Ecto neural progenitor cell (in vitro differentiated cells): ENCODE measurements at regions not wholly inside any gene's neighbourhood (a gene's known extent, or its start where the extent isn't known, plus 50 kb on each side); places are given as distances from the start of the nearest gene placed in this dataset.

ENCODE experiments used
- DNase-seq: peaks from one replicate; pipeline ENCODE4 v3.0.0-alpha.2; 2018; ENCODE audit warnings: low spot score

DNA sequence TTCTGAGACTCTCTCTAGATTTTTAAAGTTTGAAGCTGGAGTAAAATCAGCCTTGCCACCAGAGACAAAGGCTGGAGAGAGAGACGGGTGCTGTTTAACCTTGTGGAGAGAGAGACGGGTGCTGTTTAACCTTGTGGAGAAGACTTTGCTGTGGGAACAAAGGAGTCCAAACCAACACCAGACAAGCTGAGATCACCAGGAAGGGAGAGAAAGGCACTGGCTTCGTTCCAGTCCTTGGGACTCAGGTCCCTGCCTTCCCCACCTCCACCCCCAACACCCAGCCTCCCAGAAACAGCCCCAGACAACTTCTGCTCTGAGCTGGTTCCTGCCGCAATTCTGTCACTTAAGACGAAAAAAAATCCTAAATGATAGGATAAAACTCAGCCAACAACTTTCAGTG, 1389.3 kb downstream of the AACS start:
- DNase-seq, result no peak

DNA sequence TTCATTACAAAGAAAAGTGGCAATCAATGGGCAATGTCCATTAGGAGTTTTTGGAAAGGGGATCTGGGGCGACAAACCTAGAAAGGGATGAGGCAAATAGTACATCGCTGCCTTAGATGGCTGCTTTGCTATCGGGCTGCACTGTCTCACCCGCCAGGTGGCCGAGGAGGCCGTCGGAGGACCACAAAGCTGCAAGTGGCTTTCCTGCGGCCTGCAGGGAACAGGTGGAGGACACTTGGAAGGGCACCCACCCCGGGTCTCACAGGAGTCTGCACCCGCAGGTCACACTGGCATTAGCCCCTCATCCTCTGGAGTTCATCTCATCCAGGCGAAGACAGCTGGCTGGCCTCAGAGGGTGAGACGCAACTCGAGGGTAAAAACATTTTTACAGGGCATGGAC, 1392.5 kb downstream of the AACS start:
- DNase-seq, result no peak

DNA sequence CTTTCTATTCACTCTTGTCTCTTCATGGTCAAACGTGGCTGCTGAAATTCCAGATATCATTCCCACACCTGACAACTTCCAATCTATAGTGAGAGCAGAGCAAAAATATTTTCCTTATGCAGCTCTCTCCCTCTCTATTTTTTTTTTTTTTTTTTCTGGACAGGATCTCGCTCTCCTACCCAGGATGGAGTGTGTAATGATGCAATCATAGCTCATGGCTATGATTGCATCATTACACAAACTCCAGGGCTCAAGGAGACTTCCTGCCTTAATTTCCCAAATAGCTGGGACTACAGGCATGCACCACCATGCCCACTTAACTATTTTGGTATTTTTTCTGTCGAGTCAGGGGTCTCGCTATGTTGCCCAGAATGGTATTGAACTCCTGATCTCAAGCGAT, 1398.9 kb downstream of the AACS start:
- DNase-seq, result no peak

DNA sequence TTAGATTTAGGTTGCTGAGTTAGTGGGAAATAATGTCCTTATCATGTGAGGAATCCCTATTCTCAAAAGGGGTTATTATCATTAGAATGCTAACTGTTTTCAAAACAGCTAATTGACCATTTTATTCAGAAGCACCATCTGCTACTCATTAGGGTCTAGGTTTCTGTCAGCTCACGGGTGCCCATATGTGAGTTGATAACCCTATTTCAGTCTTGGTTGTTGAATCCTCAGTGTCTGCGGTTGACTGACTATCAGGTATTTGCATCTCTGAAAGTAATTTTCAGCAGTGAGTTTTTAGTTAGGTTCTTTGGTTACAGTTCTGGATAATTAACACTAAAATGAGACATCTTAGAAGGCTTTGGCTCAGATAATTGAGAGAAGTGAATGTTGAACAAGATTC, 1404.0 kb downstream of the AACS start:
- no peak for DNase-seq

DNA sequence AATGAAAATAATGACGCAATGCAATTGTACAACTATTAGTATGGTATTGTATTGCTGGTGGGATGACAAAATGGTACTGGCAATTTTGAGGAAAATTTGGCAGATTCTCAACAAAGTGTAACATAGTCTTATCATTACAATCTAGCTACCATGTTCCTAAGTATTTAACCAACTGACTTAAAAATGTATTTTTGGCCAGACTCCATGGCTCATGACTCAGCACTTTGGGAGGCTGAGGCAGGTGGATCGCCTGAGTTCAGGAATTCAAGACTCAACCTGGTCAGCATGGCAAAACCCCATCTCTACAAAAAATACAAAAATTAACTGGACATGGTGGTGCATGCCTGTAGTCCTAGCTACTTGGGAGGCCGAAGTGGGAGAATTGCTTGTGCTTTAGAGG, 1409.5 kb downstream of the AACS start:
- DNase-seq, result no peak

DNA sequence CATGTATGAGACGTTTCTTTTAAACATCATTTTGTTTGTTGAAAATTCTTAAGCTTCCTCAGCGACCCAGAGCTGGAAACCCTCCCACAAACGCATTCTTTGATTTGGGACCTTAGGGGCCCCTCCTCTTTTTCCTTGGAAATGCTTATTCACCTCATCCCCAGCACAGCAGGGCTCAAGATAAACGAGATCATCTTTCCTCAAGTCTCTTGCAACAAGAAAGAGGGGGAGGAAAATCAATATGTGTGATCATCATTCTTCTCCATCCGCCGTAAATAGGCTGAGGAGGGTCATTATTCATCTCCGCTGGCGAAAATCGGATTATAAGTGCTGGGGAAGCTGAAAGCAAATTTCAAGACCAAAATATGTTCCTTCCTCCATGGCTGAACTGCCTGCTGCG, 1415.2 kb downstream of the AACS start:
- DNase-seq, result no peak

DNA sequence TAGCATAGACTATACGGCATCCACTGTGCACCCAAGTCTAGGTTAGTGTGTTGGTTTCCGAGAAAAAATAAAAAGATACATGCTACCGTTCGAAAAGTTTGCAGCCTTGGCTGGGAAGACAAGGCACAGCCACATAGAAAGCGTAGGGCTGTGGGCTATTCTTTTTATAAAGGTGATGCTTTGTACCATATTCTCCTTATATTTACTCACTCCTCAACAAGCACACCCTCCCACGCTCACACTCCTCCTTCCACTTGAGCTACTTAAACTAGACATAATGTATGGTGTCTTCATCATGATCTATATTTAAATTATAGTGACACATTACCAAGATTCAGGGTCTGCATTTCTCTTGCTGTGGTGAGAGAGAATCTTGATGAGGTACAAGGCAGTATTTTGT, 1416.5 kb downstream of the AACS start:
- no peak for DNase-seq

DNA sequence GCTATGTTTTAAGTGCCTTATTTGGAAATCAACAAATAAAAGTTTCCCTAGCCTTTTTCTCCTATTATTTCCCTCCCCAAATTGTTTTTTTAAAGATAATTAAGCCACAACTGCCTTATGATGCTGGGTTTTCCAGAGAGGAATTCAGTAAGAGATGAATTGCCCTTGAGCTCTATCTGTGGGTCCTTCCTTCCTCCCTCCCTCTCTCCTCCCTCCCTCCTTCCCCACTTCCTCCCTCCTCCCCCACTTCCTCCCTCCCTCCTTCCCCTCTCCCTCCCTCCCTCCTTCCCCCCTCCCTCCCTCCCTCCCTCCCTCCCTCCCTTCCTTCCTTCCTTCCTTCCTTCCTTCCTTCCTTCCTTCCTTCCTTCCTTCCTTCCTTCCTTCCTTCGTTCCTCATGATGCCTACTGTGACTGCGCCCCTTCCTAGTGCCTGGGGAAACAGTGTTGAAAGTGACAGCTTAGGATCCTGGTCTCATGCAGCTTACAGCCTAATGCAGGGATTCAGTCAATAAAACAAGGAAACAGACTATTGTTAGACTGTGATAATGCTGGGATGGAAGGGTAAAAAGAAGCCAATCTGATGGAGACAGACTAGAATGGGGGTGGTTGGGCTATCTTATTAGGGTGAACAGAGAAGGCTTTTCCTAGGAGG, 1417.1 kb downstream of the AACS start:
- no peak for DNase-seq

DNA sequence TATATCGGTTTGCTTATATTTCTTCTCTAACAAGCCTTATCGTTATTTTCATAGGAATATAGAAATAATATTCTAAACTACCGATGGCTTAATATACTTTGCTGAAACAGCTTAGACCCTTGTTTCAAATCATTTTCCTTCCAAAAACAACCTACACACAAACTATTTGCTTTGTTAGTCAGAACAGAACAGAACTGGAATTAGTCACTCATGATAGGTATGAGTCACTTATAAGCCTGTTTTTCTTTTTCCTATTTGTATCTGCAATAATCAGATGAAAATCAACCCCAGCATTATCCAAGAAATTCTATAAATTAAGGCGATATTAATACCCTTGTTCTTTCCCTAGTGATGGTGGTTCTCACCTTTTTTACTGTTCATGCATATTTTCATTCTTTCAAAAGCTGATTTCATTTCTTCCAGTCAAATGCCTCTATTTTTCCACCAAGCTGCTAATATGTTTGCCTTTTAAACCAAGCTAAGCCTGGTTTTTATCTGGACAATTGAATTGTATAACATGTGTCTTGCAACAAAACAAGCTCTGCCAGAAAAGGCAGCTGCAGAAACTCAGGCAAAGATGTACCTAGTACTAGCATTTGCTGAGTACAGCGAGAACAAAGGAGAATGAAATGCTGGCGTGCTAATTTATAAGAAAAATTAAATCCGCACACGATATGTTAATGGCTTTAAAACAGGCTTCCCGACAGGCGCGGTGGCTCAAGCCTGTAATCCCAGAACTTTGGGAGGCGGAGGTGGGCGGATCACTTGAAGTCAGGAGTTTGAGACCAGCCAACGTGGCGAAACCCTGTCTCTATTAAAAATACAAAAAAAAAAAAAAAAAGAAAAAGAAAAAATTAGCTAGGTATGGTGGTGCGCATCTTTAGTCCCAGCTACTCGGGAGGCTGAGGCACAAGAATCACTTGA, 1418.2 kb downstream of the AACS start:
- DNase-seq, result no peak

DNA sequence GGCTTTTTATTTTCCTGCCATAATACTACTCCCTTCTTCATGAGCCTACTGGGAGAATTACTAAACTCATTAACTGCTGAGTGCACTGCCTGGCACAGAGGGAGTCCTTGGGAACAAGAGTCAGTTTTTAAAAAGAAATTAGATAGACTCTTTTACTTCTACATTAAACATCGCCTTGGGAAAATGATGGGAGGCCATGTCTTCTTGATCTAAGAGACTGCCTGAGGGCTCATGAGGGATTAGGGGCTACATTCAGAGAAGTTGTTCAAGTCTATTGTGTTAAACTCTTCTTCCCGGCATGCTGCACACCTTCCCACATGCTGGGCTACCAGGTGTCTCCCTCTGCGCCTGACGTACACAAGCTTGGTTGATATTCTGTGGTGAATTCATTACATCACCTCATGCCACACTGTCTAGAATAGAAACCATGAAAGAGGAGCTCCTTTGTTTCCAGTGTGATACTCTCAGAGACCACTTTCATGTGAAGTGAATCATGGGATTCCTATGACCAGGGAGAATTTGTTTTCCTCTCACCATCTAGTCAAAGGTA, 1422.3 kb downstream of the AACS start:
- DNase-seq, result no peak

DNA sequence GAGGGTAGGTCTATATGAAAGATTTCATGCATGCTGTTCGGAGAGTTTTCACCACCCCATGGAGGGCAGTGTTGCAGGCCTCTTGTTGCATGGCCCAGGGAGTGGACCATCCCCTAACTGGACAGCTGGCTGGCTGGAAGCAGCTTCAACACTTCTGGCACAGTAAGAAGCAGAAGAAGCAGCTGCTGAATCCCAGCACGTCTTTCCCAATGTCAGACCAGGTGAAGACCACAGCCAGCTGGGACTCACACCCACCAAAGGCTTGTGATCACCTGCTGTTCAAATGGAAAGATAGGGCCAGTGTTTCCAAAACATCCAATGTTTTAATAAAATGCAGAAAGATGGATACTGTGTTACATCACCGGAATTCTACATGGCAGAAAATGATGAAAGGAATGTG, 1423.6 kb downstream of the AACS start:
- no peak for DNase-seq

DNA sequence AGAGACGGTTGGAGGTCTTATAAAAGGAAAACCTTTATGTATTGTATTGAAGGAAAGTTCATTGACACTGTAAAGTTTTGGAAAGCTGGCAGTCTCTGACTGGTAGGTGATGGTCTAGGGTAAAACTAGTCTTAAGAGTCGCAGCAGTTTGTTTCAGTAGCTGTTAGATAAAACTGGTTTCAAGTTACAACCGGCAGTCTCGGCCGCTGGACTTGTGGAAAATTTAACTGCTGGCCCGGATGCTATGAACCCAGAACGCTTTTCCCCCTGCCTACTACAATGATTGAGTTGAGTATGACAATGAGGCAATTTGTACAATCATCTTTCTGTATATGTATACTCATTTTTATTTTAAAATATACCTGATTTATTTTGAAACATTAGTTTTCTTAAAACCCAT, 1426.9 kb downstream of the AACS start:
- DNase-seq, result no peak

DNA sequence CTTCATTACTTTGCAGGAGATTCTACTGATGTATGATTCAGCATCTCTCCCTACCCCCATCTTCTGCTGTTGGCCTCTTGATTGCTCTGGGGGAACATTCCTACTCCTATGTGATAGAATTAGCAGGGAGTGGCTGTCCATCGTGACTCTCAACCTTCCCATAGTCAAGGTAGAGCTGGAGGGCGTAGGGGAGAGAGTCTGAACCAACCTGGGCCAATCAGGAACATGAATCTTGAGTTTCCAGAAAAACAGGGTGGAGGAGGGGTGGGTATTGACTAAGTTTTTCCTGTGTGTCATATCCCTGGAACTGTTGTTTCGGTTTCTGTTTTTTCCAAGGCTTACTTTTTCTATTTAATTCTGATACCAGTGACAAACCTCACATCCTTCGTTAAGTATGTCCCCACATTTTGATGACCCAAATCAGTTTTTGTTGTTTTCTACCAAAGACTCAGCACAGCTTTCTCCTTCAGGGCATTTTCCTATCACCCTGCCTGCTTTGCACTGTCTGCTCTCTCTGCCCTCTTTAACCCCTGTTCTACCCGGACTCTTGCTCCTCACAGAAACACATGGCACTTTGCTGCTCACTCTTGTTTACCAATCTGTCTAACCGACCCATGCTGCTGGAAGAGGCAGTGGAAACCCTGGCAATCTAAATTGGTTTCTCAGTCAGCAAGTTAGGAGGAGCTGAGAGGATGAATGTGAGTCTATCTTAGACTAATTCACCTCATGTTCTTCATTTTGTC, 1428.3 kb downstream of the AACS start:
- no peak for DNase-seq

DNA sequence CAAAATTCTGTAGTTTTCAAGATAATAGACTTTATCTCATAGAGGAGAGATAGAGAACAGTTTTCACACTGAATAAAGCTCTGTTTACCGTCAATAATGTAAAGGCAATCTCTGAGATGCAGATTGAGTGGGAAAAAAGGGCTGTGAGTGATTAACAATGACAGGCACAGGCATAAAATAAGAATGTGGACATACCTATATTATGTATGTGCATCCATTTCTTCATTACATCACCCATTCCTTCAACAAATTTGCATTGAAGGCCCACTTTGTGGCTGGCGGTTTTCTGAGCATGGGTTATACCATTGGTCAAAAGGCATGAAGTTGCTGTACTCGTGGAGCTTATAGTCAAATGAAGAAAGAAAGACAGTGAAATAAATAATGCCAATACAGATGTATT, 1431.0 kb downstream of the AACS start:
- no peak for DNase-seq

DNA sequence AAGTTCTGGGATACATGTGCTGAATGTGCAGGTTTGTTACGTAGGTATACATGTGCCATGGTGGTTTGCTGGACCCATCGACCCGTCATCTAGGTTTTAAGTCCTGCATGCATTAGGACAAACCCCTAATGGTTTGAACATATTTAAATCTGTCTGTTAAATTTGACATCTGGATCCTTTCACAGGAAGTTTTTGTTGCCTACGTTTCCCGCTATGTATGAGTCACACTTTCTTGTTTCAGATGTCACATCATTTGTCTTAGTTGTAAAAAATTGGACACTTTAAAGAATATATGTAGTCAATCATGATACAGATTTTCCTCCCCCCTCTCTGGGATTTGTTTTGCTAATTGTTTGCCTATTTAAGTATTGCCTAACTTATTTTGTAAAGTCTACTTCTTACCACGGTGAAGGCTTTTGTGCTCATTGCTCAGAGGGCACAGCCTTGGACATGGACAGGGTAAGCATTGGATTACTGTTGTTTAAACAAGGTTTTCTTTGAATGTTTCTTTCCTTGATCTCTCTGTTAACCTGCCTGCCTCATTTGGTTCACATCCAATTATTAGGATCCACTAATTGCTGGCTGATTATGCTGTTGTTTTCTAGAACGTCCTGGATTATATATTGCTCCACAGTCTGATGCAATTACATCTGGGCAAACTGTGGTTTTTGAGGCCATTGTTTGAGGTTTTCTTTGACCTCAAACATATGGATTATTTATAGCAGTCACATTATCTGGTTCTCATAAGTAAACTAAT, 1441.4 kb downstream of the AACS start:
- DNase-seq, result no peak

DNA sequence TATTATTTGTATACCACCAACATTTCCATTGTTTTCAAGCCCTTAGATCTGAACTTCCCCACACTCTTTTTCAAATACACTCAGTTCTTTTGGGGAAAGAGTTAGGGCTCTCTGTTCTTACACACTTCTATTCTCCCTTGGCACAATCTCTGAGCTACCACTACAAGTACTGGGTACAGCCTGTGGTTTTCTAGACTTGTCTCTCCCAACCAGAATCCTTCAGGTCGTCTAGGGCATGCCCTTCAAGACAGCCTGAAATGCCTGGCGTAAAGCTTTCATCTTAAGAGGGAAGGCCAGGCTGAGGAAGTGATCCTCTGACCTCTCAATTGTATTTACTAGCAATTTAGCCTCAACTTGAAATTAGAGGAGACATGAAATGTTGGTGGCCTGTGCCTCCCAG, 1442.0 kb downstream of the AACS start:
- DNase-seq, result no peak

DNA sequence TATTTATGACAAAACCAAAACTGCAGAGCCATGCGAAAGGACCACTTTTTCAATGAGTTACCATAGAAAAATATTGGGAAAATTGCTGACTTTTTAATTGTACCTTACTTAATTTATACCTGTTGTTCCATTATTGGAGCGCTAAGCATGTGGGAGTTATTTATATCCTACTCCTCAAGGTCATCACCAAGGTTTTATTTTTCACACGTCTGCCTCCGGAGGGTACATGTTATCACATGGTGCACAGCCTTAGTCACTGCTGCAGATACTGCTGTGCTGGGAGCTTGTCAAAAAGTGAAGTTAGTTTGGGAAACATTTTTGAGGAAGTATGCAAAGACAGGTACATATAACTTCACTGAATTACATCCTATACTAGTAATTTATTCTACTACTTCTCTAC, 1444.3 kb downstream of the AACS start:
- DNase-seq, result no peak

DNA sequence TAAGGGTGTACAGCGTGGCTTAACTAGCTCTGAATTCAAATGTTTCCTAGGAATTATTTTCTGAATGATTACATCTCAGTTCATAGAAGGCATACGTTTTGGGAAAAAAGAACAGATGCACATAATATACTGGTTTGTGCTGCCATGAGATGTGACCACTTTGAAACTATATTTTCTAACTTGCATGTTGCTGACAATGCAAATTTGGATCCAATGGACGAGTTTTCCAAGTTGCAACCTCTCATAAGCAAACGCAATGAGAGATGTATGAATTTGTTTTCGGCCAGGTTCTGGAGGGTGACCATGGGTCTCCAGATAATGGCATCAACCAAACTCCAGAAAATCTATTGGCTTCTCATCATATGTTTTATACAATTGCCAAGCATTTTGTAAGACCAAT, 1445.4 kb downstream of the AACS start:
- DNase-seq, result no peak

DNA sequence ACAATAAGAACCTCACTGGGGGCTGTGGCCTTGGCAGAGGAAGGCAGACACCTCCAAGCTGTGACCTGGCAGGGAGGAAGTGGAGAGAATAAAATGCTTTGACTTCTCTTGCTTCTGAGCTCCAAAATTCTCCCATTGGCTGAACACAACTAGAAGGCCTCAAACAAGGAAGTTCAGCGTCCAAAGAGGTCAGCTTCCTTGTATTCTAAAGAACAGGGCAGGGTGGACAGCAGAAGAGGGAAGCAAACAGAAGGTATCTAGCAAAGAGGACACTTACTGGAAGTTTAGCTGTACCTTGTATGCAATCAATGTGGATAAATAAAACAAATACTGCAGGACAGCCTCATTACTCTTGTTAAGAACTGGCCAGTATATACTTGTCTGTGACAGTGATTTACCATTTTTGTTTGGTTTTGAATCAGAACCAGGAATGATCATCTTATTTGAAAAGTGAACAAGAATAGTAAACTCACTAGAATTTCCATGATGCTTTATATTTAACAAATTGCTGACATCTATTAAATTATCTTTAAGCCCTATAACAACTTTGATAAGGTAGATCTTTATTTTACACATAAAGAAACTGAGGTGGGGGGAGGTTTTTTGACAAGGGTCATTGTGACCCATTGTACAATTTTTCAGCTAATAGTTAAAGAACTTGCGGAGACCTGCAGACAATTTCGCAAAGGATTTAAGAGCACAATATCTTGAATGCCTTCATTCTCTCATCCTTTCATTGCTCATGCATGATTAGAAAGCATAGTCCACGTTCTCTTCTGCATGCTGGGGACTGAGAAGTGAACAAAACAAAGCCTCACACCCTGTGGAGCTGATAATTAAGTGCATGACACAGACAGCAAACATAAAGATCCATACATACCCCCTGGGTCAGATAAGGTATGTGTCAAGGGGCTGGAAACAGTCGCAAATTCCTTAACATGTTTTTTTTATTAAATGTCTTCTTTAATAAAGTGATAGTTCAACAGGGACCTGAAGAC, 1448.0 kb downstream of the AACS start:
- no peak for DNase-seq

DNA sequence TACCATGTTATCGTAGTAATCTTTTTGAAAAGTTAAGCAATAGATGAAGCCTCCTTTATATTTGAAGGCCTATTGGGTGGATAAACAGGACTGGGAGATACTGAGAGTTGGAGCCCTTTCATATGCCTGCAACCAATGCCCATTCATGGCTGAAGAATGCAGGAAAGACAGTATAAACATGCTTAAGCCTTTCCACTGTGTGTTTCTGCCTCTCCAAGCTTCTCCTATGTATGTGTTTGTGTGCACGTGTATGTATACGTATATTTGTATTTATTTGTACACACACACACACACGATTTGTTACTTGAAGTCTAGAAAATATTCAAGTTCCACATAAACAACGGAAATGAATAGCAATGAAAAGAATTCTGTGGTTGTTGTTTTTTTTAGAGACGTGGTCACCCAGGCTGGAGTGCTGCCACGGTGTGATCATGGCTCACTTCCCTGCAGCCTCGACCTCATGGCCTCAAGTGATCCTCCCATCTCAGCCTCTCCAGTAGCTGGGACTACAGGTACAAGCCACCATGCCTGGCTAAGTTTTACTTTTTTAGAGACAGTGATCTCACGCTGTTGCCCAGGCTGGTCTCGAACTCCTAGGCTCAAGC, 1453.5 kb downstream of the AACS start:
- no peak for DNase-seq
